ENCODE measurements at regions not wholly inside any gene's neighbourhood (a gene's known extent, or its start where the extent isn't known, plus 50 kb on each side); places are given as distances from the start of the nearest gene placed in this dataset.

GRCh38 chr12:90368081-90368480, 586.9 kb downstream of the CCER1 start:
- no peak for DNase-seq

DNA sequence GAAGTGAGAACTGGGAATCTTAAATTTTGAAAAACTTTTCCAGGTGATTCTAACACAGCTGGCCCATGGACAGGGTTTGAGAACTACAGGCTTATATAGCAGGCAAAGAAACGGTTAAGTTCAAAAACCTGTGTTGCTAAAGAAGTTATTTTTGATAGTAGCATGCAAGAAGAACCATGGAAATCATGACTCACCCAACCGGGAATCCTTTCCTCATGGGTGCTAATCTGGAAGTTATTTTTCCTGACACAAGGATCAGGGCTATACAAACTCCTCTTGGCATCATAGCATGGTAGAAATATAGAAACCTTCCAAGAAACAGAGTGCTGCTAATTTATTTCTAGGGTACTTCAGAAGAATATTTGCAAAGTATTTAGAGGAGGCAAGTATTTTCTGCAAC, 588.7 kb downstream of the CCER1 start:
- no peak for DNase-seq

GRCh38 chr12:90360300-90360699, 594.7 kb downstream of the CCER1 start:
- no peak for DNase-seq

DNA sequence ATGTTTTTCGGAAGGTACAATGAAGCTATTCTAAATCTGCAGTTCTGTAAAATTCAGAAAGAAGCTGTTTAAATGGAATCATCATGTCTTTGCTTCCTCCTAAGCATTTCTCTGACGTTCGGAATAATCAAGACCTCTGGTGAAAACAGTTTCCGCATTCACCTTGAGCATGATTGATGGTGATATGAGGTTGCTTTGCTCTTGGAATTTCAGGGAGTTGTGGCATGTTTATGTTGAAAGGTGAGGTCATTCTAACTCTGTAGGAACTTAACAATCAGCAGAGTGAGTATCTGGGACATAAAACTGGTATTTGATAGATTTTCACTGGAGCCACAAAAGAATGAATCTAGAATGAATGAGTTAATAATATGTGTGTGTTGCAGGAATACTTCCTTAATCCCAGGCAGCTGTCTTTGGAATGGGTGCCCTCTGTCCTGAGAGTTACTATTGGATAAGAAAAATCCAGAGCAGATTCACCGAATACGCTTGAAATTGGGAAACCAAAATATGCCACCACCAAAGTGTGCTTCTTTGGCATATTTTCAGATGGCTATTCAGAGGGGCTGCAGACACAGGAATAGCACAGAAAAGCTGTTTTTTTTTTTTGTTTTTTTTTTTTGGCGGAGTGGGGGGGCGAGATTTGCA, 599.1 kb downstream of the CCER1 start:
- DNase-seq = no peak

- no peak for DNase-seq
Observed at GRCh38 chr12:90343966-90344365, 611.0 kb downstream of the CCER1 start.

DNA sequence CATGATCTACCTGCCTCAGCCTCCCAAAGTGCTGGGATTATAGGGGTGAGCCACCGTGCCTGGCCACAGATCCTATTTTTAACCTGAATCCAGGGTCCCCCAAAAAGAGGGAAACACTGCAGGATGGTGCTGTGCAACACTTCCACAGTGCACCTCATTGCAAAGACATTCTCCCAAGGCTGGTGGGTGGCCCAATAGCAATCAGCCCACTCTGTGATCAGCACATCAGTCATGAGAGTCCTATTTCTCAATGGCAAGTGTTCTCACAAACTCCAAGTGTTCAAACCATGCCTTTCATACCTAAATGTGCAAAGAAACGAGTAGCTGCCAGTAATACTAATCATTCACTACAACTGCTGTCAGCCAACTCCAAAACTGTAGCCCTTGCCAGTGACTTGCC, 612.9 kb downstream of the CCER1 start:
- no peak for DNase-seq

DNA sequence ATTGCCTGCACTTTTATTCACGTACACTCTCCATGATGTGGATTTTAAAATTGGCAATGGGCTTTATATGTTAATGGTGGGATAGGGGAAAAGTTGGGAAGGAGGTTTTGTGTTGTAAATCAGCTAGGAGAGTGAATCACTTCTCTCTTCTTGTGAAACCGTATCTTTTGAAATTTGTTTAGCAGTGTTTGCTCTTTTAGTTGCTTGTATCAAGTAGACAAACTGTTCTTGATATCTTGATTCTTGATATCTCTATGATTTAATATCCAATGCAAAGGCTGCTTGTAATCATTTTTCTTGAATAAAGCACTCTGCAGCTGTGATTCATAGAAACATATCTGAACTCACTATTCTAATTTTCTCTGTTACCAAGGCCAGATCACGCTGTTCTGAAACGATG, 615.1 kb downstream of the CCER1 start:
- no peak for DNase-seq

DNA sequence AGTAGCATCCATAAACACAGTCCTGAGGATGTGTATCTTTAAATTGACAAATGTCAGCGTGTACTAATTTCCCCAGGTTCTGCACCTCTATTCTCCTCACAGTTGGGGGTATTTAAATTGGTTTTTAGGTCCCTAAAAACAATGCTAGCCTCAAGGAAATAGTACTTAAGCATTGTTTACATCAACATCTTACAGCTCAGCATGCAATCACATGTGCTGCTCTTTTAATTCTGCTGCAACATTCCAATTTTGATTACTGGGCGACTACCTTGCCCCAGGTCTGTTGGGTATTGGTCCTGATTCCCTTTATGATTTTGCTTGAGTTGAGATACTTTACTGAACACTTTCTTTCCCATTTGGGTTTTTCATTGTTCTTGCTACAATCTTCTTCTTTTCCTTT, 616.6 kb downstream of the CCER1 start:
- no peak for DNase-seq

DNA sequence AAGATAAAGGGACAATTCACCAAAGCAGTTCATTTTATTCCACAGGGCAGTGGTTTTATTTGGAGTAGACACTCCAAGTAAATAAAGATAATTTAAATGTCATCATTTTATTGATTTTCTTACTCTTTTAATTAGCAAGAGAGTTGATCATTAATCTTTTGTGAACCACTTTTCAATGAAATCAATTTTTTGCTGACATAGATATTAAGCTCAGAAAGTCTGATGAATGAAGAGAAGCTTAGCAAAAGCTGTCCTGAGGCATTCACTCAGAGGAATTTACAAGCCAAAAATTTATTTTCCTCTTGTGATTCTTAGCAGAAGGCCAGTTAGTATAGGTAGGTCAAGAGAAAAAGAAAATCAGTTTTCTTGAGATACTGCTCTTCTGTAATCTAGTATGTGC, 618.0 kb downstream of the CCER1 start:
- DNase-seq = no peak

- peak; percentile 27 to 62 (median 62) for DNase-seq
Observed at GRCh38 chr12:90335566-90335965, 619.4 kb downstream of the CCER1 start.

DNA sequence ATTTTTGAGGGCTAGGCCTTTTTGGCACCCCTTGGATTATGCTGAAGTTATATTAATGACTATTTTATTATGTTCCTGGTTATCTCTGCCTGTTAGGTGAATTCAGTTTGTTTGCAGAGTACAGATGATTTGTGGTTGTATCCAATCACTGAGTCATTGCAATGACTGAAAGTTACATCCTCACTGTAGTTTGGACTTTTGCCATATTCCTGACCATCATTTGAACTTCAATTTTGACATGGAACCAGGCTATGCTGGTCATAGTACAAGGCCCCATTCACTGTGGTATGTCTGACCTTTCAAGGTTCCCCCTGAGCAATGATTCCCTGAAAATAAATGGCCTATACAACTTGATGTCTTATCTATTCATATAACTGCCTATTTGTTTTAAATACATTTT, 621.0 kb downstream of the CCER1 start:
- DNase-seq = peak in 1 of 3 donors; percentile 11

DNA sequence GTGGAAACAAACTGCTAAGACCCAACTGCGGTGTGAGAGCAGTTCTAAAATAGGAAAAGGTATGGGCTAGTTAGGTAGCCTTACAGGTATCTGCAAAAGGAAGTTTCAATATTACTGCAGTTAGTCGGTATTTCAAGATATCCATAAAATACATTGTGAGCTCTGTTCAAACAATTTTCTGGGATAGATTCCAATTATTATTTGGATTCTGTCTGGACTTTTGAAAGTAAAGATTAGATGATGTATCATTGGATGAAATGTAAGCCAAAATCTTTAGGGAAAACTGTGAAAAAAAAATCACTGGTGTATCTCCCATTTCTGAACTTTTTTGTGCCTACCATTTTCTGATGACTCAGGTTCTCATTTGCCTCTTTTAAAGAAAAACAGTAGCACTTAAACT, 621.6 kb downstream of the CCER1 start:
- DNase-seq = no peak

- no peak for DNase-seq
Observed at GRCh38 chr12:90331821-90332220, 623.2 kb downstream of the CCER1 start.

DNA sequence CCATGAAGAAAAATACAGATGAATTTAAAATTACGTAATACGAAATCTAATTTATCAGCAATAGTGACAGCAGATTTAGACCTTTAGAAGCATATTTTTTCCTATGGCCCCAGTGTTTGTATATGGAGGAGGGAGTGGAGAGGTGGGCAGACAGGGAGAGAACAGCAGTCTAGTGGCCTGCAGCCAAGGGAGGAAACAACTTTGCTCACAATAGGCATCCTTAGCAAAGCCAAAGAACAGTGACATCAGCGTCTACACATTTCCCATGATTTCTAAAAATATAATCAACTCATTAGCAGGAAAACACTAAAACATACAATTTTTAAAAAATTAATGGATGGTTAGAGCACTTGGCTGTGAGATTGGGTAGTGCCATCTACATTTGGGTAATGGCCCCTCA, 622.6 kb upstream of the ATP2B1 start:
- DNase-seq = no peak

DNA sequence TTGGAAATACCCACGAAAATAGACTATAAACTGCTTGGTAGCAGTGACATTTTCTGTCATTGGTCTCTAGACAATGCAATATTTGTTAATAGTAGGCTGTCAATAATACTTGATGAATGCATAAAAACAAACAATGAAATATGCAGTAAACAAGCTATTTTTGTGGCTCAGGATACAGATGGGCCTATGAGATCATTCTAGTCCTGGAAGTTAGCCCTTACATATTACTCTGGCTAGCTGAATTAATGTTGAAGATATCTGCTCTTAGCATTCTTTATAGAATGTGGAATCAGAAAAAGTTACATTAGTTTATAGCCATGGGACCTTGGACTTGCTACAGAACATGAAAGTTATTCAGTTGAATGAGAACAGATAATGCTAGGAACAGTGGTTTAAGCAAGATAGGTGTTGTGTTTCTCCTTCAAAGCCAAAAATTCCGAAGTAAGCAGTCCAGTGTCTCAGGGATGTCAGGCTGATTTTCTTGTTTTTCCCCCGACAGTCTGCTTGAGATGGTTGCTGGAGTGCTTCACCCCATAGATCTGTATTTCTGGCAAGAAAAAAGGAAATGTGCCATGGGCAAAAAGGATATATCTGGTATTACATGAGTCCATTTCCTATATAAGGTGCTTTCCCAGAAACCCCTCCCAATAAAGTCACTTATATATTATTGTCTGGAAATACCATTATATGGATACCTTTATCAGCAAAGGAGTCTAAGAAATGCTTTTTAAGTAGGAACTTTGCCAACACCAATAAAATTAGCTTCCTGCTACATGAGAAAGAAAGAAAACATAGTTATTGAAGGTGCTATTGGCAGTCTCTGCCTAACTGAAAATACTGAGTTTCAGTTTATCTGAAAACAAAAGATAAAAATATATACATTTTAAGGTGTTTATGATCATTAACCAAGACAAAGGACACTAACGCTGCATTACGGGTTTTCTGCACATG, 619.4 kb upstream of the ATP2B1 start:
- no peak for DNase-seq

DNA sequence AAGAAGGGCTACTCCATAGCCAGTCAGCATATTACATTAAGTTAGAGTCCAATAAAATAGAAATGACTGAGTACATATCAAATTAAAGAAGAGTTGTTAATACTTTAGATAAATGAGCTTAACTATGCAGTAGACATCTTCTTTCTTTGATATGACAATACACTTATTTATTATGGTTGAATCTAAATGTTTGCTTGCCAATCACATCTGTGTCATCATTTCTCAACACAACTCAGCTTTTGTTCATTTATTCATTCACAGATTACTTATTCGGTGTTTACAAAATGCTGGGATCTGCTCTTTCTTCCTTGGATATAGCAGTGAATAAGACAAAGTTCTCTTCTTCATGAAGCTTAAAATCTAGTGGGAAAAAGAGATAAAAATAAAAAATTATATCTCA, 614.6 kb upstream of the ATP2B1 start:
- DNase-seq = no peak

DNA sequence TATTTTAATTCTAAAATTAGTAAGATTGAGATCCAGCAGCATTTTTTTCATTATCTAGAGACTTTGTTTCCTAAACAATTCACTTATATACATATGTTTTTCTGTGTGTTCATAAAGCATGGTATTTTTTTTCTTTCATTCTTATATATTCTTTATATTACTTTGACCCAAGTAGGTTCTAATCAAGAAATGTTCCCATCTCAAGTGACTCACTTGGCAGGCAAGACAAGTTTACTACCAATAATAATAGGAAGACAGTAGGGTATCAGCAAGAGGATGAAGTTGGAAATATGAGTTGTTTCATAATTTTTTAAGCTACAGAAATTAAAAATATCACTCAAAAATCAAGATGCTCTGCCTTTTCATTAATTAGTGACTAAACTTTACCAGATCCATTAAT, 613.4 kb upstream of the ATP2B1 start:
- DNase-seq = no peak

GRCh38 chr12:90321369-90321768, 612.7 kb upstream of the ATP2B1 start:
- no peak for DNase-seq

DNA sequence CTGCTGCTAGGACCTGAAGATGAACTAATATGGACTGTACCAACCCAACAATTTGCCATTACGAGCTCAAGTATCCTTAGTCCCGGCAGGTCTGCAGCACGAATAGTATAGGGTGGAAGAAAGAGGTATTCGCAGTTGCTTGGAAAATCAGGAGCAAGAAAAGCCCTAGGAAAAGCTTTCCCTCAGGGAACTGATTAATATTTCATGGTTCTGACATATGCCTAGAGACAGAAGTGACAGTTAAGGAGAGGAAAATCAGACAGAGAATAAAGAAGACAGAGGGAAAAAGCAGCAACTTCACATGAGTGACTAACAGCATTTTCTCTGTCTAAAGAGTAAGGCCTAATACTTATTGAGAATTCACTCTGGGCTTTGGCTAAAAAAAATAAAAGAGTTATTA, 602.9 kb upstream of the ATP2B1 start:
- DNase-seq = no peak

DNA sequence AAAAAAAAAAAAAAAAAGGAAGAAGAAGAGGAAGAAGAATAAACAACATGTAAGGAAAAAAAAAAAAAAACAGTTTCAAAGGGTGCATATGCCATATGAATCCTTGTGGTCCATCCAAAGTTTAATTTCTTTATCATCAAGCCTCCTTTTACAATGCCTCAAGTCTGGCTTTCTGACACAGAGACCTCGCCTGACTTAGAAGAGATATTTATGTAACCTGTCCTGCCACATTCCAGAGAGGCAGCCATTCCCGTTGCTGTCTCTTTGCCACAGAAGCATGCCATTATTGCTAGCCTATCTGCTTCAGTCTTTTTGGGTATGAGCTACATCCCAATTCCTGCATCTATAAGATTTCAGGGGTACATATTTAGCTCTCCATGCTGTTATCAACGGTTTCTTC, 596.7 kb upstream of the ATP2B1 start:
- DNase-seq = no peak

GRCh38 chr12:90304231-90304630, 595.6 kb upstream of the ATP2B1 start:
- DNase-seq = no peak

- no peak for DNase-seq
Observed at GRCh38 chr12:90303771-90304170, 595.1 kb upstream of the ATP2B1 start.

DNA sequence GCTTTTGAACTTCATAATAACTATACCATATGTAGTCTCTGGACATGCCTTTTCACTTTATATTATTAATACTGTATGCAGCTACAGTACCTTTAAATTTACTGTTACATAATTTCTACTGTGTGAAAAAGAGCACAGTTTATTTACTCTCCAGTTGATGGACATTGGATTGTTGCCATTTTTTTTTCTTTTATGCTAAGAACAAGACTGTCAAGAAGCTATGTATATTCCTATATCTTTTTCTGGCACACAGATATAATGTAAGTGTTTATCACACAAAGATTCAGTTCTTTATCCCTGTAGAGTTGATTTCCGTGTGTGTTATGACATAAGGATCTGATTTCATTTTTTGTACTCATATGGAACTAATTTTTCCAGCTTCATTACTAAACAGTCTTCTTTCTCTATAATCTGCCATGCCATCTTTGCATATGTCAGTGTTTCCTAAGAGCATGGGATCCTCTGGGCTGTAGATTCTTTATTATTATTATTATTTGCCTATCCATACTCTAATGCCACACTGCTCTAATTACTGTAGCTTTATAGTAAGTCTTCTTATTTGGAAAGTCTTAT, 593.0 kb upstream of the ATP2B1 start:
- DNase-seq = no peak

DNA sequence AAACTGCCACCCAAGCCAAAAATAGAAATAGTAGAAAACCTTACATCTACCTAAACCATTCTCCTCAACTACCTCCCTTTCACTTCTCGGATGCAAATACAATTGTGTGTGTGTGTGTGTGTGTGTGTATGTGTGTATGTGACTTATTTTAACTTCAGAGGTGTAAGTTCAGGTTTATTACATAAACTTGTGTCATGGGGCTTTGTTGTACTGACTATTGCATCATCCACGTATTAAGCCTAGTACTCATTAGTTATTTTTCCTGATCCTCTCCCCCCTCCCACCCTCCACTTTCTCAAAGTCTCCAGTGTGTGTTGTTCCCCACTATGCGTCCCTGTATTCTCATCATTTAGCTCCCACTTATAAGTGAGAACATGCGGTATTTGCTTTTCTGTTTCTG, 592.5 kb upstream of the ATP2B1 start:
- no peak for DNase-seq

Data from suppressor macrophage treated with lipopolysaccharide for 1 hour (primary cell).